IMR-90 (cell line): ENCODE measurements at regions not wholly inside any gene's neighbourhood (a gene's known extent, or its start where the extent isn't known, plus 50 kb on each side); places are given as distances from the start of the nearest gene placed in this dataset.

ENCODE experiments used
- BHLHE40 ChIP-seq: fragments of 150-350 bp; IDR thresholded peaks from 2 replicates; pipeline ENCODE4 v1.6.1; 2016; ENCODE audit warnings: mild to moderate bottlenecking, low read depth, low read length
- CEBPB ChIP-seq: IDR thresholded peaks from 2 replicates; pipeline ENCODE4 v1.6.1; 2012; ENCODE audit warnings: low read depth, low read length, improper control_type of control experiment
- CTCF ChIP-seq: conservative IDR thresholded peaks from 2 replicates; pipeline ENCODE4 v1.5.1; 2012; ENCODE audit warnings: mild to moderate bottlenecking, low read depth, low read length, improper control_type of control experiment
- ELK1 ChIP-seq: fragments of 150-350 bp; IDR thresholded peaks from 2 replicates; pipeline ENCODE4 v1.6.1; 2016; ENCODE audit warnings: low read depth, mild to moderate bottlenecking, low read length, moderate library complexity, borderline replicate concordance
- MAFK ChIP-seq: IDR thresholded peaks from 2 replicates; pipeline ENCODE4 v1.6.1; 2012; ENCODE audit warnings: low read depth, low read length, improper control_type of control experiment
- MAZ ChIP-seq: IDR thresholded peaks from 2 replicates; pipeline ENCODE4 v1.6.1; 2012; ENCODE audit warnings: low read depth, mild to moderate bottlenecking, low read length, improper control_type of control experiment, moderate library complexity, borderline replicate concordance
- MXI1 ChIP-seq: IDR thresholded peaks from 2 replicates; pipeline ENCODE4 v1.6.1; 2012; ENCODE audit warnings: low read depth, mild to moderate bottlenecking, low read length, moderate library complexity, borderline replicate concordance
- POLR2A ChIP-seq: IDR thresholded peaks from 2 replicates; pipeline ENCODE4 v1.6.1; 2012; ENCODE audit warnings: mild to moderate bottlenecking, low read depth, low read length
- RAD21 ChIP-seq: IDR thresholded peaks from 2 replicates; pipeline ENCODE4 v1.6.1; 2012; ENCODE audit warnings: low read length, improper control_type of control experiment
- RFX5 ChIP-seq: IDR thresholded peaks from 2 replicates; pipeline ENCODE4 v1.8.0; 2012; ENCODE audit warnings: low read depth, mild to moderate bottlenecking, low read length, moderate library complexity
- SMC3 ChIP-seq: fragments of 150-350 bp; IDR thresholded peaks from 2 replicates; pipeline ENCODE4 v1.6.1; 2016; ENCODE audit warnings: low read depth, mild to moderate bottlenecking, antibody characterized with exemption, low read length, moderate library complexity
- USF2 ChIP-seq: fragments of 150-350 bp; IDR thresholded peaks from 2 replicates; pipeline ENCODE4 v1.6.1; 2017; ENCODE audit warnings: mild to moderate bottlenecking, antibody characterized with exemption, low read length, low read depth

GRCh38 chr11:101180481-101180880 lies 50.9 kb upstream of the PGR start:
- TF ChIP-seq POLR2A (no peak), MXI1 (no peak), CTCF (no peak), CEBPB (no peak), ELK1 (no peak), BHLHE40 (no peak), MAFK (no peak), RAD21 (no peak), RFX5 (no peak), SMC3 (no peak), USF2 (no peak), MAZ (no peak)
